ENCODE measurements at regions not wholly inside any gene's neighbourhood (a gene's known extent, or its start where the extent isn't known, plus 50 kb on each side); places are given as distances from the start of the nearest gene placed in this dataset.

- DNase-seq (ENCODE audit: low read depth, low spot score) = no peak
Measured at GRCh38 chr6:95232446-95232845, 344.9 kb upstream of the MANEA start.

DNA sequence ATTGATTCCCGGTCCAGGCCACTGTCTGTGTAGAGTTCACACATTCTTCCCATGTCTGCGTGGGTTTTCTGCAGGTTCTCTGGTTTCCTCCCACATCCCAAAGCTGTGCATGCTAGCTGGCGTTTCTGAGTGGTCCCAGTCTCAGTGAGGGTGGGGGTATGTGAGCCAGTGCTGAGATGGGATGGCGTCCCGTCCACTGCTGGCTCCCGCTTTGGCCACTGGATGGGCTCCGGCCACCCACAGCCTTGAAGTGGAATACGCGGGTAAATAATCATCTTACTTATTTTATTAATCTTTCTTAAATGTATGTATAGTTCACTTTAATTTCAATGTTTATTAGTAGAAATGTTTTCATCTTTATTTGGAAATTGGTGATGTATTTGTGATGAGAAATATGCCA, 343.5 kb upstream of the MANEA start:
- DNase-seq (ENCODE audit: low read depth, low spot score) = no peak
- no peak for TF ChIP-seq CTCF (IDR thresholded peaks at IDR 0.05; ENCODE audit: insufficient read depth, low read length, missing control alignments)
- H3K4me3 ChIP-seq (ENCODE audit: low read depth, low read length) = no peak overlapping the region
- ChIA-PET CTCF (no interaction called here), POLR2A (no interaction called here)

More at GRCh38 chr6:95232446-95232845, 344.9 kb upstream of the MANEA start:
- TF ChIP-seq CTCF (IDR thresholded peaks at IDR 0.05; ENCODE audit: insufficient read depth, low read length, missing control alignments) = no peak
- CTCF ChIA-PET = no interaction called here
- H3K4me3 ChIP-seq (ENCODE audit: low read depth, low read length) = no peak overlapping the region
- POLR2A ChIA-PET = no interaction called here

DNA sequence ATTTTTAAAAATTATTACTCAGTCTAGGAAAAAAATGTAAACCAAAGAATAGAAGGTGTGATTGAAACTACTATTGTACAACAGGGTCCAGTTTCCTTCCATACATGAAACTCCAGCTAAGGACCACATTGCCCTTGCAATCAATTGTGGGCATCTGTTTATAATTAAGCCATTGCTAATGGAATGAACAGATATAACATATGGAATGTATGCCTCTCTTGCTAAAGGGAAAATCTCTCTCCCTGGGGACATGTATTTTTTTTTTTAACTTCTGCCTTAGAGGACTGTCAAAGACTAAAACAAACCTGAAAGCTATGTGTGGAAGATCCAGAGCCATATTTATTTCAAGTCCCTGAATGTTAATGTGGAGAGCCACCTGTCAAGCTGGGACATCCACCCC, 336.8 kb upstream of the MANEA start:
- CTCF ChIA-PET = no interaction called here
- POLR2A ChIA-PET = no interaction called here
- no peak for DNase-seq (ENCODE audit: low read depth, low spot score)
- no peak for TF ChIP-seq CTCF (IDR thresholded peaks at IDR 0.05; ENCODE audit: insufficient read depth, low read length, missing control alignments)
- no peak overlapping the region for H3K4me3 ChIP-seq (ENCODE audit: low read depth, low read length)

DNA sequence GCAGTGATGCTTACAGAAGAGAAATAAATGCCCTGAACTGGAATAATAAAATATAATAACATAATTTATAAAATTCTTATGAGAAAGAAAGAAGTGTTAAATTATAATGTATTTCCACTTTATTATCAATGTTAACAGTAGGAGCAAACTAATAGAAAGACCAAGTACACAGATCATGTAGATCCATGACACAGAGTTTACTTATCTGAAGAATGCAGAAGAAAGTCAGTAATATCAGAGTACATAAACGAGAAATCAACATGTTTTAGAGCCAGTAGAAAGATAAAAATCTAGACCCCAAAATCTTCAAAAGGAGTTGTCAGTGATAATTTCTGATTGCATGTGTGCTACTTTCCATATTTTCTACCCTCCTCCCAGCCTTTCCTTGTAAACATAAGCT, 334.8 kb upstream of the MANEA start:
- CTCF ChIA-PET = no interaction called here
- no peak for DNase-seq (ENCODE audit: low read depth, low spot score)
- POLR2A ChIA-PET = no interaction called here
- H3K4me3 ChIP-seq (ENCODE audit: low read depth, low read length) = no peak overlapping the region
- TF ChIP-seq CTCF (IDR thresholded peaks at IDR 0.05; ENCODE audit: insufficient read depth, low read length, missing control alignments) = no peak

- ChIA-PET POLR2A (no interaction called here), CTCF (no interaction called here)
- DNase-seq (ENCODE audit: low read depth, low spot score) = no peak
- no peak for TF ChIP-seq CTCF (IDR thresholded peaks at IDR 0.05; ENCODE audit: insufficient read depth, low read length, missing control alignments)
- no peak overlapping the region for H3K4me3 ChIP-seq (ENCODE audit: low read depth, low read length)
Measured at GRCh38 chr6:95243053-95243452, 334.3 kb upstream of the MANEA start.

GRCh38 chr6:95244751-95245150, 332.6 kb upstream of the MANEA start:
- TF ChIP-seq CTCF (IDR thresholded peaks at IDR 0.05; ENCODE audit: insufficient read depth, low read length, missing control alignments) = no peak
- CTCF ChIA-PET = no interaction called here
- POLR2A ChIA-PET = no interaction called here
- DNase-seq (ENCODE audit: low read depth, low spot score) = no peak
- H3K4me3 ChIP-seq (ENCODE audit: low read depth, low read length) = no peak overlapping the region
